ENCODE measurements at regions not wholly inside any gene's neighbourhood (a gene's known extent, or its start where the extent isn't known, plus 50 kb on each side); places are given as distances from the start of the nearest gene placed in this dataset.

GRCh38 chr2:471560-471959 is 183.7 kb upstream of the ALKAL2 start:
- DNase-seq: no peak

- no peak for DNase-seq
These were observed 181.6 kb upstream of the ALKAL2 start for GRCh38 chr2:469514-469913.

DNA sequence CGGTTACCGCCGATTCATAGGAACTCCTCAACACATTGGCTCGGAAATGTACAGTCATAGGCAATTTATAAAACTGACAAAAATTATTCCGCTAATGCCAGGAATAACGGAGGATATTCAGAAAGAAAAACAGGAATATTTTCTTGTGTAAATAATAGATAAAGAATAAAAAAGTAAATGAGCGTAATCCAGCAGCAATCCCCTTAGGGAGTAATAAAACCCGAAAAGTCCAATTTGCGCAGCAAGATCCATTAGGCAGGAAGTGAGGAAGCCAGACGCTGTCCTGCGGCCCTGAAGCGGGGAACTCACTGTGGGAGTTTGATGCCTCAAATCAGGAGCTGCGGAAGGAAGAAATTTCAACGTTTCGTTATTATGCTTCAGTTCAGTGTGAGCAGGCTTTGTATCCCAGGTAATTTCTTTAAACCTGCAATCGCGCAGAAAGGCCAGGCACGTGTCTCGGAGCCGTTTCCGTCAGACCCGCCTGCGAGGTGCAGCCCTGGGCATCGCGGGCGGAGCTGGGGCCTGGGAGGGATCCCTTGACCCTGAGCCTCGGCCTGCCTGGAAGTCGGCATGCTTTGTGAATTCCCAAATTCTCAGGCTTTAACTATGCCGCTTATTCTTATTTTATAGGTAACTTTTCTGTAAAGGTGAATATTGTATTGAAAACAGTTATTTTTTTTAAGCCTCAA is 180.9 kb upstream of the ALKAL2 start:
- DNase-seq: no peak

- no peak for DNase-seq
These were observed 180.2 kb upstream of the ALKAL2 start for GRCh38 chr2:467892-468647.

- DNase-seq: no peak
These were observed 179.6 kb upstream of the ALKAL2 start for GRCh38 chr2:467543-467891.

- DNase-seq: no peak
These were observed 179.2 kb upstream of the ALKAL2 start for GRCh38 chr2:467101-467500.

GRCh38 chr2:464562-465309 is 176.8 kb upstream of the ALKAL2 start:
- no peak for DNase-seq

- DNase-seq: no peak
These were observed 173.0 kb upstream of the ALKAL2 start for GRCh38 chr2:460861-461260.

- no peak for DNase-seq
These were observed 172.0 kb upstream of the ALKAL2 start for GRCh38 chr2:459931-460330.

DNA sequence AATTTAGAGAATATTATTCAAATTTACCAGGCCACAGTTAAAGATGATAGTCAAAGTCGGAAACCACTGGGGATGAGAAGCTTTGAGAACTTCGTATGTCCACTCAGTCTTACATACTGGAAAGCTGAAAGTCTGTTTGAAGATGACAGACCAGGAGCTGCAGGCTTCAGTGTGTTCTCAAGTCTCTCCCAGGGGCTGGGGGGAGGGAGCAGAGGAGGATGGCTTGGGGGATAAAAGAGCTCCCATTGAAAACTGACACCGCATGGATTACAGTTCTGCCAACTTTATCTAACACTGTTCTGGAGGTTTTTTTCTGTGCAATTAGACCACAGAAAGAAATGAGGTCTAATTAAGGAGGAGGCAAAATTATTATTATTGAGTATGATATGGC is 170.5 kb upstream of the ALKAL2 start:
- no peak for DNase-seq

- DNase-seq: no peak
These were observed 170.0 kb upstream of the ALKAL2 start for GRCh38 chr2:457792-458424.

- no peak for DNase-seq
These were observed 169.4 kb upstream of the ALKAL2 start for GRCh38 chr2:457262-457661.

DNA sequence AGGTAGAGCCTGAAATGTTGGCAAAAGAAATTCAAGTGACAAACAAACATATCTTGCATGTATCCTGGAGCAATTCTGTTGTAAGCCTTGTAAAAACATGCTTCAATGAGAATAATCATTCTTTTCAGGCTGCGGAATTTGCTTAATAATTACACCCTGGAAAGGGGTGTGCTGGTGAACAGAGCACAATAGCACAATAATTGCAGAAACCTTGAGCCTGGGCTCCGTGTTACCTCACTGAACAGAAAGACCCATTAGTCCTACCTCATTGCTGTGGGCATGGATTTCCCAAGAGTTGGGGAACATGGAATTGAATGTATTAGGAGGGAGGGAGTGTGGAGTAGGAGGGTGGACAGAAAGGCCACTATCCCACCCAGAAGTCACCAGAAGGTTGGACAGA is 168.0 kb upstream of the ALKAL2 start:
- no peak for DNase-seq

- DNase-seq: no peak
These were observed 167.3 kb upstream of the ALKAL2 start for GRCh38 chr2:455015-455705.

- no peak for DNase-seq
These were observed 165.2 kb upstream of the ALKAL2 start for GRCh38 chr2:453132-453531.

- DNase-seq: no peak
These were observed 163.6 kb upstream of the ALKAL2 start for GRCh38 chr2:451495-451894.

DNA sequence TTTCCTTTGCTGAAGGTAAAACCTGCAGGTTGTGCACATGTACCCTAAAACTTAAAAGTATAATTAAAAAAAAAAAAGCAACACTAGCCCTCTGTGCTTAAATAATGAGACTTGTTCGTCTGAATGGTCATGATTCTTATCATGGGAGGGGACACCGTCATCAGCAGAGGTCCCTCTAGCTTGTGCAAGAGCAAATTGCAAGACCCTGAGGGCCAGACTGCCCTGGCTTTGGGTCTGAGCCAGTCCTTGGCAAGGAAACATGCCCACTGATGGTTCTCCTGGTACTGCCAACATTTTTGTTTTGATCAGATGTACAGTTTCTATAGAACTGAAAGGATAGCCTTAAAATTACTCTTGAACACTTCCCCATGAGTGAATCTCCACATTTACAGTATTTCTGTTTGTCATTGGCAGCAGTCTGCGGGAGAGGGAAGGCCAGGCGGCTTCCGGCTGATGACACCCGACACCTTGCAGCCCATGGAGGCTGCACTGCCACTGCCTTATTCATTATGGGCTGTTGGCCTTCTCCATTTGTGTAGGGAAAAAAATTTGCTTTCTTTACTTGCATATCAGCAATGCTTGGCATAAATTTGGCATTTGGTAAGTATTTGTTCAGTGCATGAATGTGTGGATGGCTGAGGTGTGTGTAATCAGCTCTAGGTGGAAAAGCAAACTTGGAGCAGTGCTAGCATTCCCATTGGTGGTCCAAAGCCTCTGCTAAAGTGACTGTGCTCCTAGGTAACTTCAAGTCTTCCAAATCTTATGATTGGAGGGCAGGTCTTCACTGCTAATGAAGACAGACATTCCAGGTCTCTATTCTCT is 161.6 kb upstream of the ALKAL2 start:
- no peak for DNase-seq

GRCh38 chr2:447902-448665 is 160.2 kb upstream of the ALKAL2 start:
- DNase-seq: no peak

DNA sequence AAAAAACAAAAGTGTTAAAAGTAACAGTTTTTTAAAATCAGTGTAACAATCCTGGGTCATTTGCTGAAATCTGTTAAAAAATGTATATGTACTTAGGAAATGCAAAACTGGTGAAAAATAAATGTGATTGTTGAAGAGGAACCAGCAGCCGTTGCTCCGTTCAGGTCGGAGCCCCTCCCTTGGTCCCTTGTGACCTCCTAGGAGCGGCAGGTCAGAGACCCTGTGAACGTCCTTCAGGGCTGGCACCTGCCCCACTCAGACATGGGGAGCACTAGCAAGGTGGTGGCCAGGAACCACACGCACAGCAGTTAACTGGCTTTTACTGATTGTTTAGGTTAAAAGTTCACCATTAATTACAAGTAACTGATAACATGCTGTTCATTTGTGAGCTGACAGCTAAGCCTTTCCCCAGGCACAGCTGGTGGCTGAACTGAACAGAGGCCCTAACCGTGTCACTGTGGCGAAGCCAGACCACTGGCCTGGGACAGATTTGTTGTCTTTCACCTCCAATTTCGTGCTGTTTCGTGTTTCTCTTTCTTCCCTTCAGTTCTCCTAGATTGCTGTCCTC is 159.2 kb upstream of the ALKAL2 start:
- no peak for DNase-seq

DNA sequence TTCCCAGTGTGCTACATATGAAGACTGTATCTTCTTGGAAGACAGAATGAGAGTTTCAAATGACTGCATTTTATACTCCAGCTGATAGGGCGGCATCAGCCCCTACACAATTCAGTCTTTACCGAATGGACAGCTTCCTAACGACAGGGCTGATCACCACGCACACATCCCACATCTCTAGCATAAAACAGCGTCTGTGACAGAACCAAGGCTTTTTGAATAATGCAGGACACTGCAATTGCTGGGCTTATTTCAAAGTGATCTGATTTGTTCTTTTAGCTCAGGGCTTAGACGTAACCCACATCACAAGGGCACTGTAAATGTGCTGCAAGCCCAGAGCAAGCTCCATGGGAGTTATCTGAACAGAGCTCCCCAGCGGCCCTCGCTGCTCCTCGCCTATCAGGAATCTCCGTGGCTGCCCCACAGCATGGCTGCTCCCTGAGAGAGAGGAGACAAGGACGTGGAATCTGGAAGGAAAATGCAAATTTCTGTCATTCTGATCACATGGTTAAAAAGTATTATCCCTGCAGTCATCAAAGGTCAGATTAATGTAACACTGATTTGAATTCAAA is 158.5 kb upstream of the ALKAL2 start:
- DNase-seq: no peak

DNA sequence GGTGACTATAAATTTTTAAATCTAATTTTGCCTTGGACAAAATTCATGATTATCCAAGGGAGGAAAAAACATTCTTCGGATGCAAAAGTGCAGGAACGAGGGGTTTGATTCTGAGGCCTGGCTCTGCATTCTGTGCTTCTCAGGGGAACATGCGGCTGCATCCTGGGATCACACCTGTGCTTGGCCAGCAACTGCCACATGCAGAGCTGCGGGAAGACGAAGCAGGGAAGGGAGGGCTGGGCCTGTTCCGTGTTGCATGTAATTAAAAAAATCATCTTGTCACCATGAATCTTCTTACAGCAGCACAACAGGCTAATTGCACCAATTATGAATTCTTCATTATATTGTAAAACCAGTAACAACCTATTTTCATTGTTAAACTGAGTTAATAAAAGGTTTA is 158.0 kb upstream of the ALKAL2 start:
- DNase-seq: no peak

All from OCI-M1 (cell line).